Keratinocyte (primary cell): ENCODE measurements at regions not wholly inside any gene's neighbourhood (a gene's known extent, or its start where the extent isn't known, plus 50 kb on each side); places are given as distances from the start of the nearest gene placed in this dataset.

ENCODE experiments used
- DNase-seq: peaks from one replicate; pipeline ENCODE4 v3.0.0-alpha.2; 2011; ENCODE audit warnings: low read depth, missing footprints, low spot score
- FAIRE-seq: peaks from 2 replicates; lab custom pipeline; 2011; peaks lifted over from hg19 to GRCh38; lab: Jason Lieb, UNC
- H2AFZ ChIP-seq: 2 replicates; pipeline ENCODE4 v1.6.0; 2012; ENCODE audit warnings: low read length, control low read depth, inconsistent platforms; ENCODE audit not compliant: control insufficient read depth
- H3K27ac ChIP-seq: 2 replicates; pipeline ENCODE4 v1.5.1; 2011; ENCODE audit warnings: low read length; ENCODE audit not compliant: control insufficient read depth, insufficient read depth
- H3K27me3 ChIP-seq: 3 replicates; pipeline ENCODE4 v1.6.0; 2011; ENCODE audit warnings: low read length; ENCODE audit not compliant: control insufficient read depth, insufficient read depth; ENCODE audit errors: extremely low read depth
- H3K36me3 ChIP-seq, 2 experiments: 2 replicates in 1 of 2; 3 replicates in 1 of 2; pipeline ENCODE4 v1.5.1; 2011; ENCODE audit warnings: low read length in 2 of 2, mild to moderate bottlenecking in 1 of 2; ENCODE audit not compliant: control insufficient read depth in 2 of 2, insufficient read depth in 2 of 2; ENCODE audit errors: extremely low read depth in 1 of 2
- H3K4me1 ChIP-seq: 3 replicates; pipeline ENCODE4 v1.5.1; 2011; ENCODE audit warnings: low read length; ENCODE audit not compliant: control insufficient read depth, insufficient read depth; ENCODE audit errors: extremely low read depth
- H3K4me2 ChIP-seq: 3 replicates; pipeline ENCODE4 v1.6.0; 2011; ENCODE audit warnings: low read depth, low read length; ENCODE audit not compliant: control insufficient read depth, insufficient read depth; ENCODE audit errors: extremely low read depth
- H3K4me3 ChIP-seq, 3 experiments: fragments of 200-600 bp in 1 of 3; sonication (generic) in 1 of 3; 2 replicates in 2 of 3; 3 replicates in 1 of 3; pipeline ENCODE4 v1.5.1; 2011 to 2016; ENCODE audit warnings: low read length in 3 of 3, mild to moderate bottlenecking in 3 of 3, control low read depth in 2 of 3, inconsistent platforms in 1 of 3, low read depth in 1 of 3, mixed read lengths in 1 of 3, mixed run types in 1 of 3, moderate library complexity in 1 of 3; ENCODE audit not compliant: control insufficient read depth in 2 of 3, insufficient read depth in 2 of 3; ENCODE audit errors: extremely low read depth in 1 of 3
- H3K79me2 ChIP-seq: 2 replicates; pipeline ENCODE4 v1.6.0; 2012; ENCODE audit warnings: low read length; ENCODE audit not compliant: control insufficient read depth, insufficient read depth
- H3K9ac ChIP-seq: 3 replicates; pipeline ENCODE4 v1.6.0; 2011; ENCODE audit warnings: low read length; ENCODE audit not compliant: control insufficient read depth, insufficient read depth; ENCODE audit errors: extremely low read depth
- H3K9me1 ChIP-seq: 3 replicates; pipeline ENCODE4 v1.6.0; 2011; ENCODE audit warnings: low read length; ENCODE audit not compliant: control insufficient read depth, insufficient read depth; ENCODE audit errors: extremely low read depth
- H3K9me3 ChIP-seq: 2 replicates; pipeline ENCODE4 v1.5.1; 2012; ENCODE audit warnings: low read depth, low read length; ENCODE audit not compliant: control insufficient read depth
- H4K20me1 ChIP-seq: 3 replicates; pipeline ENCODE4 v1.6.0; 2011; ENCODE audit warnings: low read length; ENCODE audit not compliant: control insufficient read depth, insufficient read depth; ENCODE audit errors: extremely low read depth
- EZH2 ChIP-seq: IDR thresholded peaks from one replicate; pipeline ENCODE4 v1.6.1; 2012; ENCODE audit warnings: inconsistent platforms, mild to moderate bottlenecking, low read length, moderate library complexity
- dilution Hi-C: fragments of 300-500 bp; cut with MboI; formaldehyde crosslinking; loops from one replicate; pipeline ENCODE4 v1.7.0; 2020; ENCODE audit warnings: low sequenced_read_pairs; ENCODE audit not compliant: extremely low pct_ligation_motif_present
- TF ChIP-seq, protein P1 (sequence below), 3 experiments: IDR thresholded peaks in 1 of 3; conservative IDR thresholded peaks in 1 of 3; optimal IDR thresholded peaks in 1 of 3; 2 replicates in 2 of 3; 3 replicates in 1 of 3; pipeline versions ENCODE3 to v1.5.1; 2011; ENCODE audit warnings: low read length in 3 of 3, mild to moderate bottlenecking in 3 of 3, moderate library complexity in 2 of 3, control low read depth in 1 of 3, inconsistent platforms in 1 of 3; ENCODE audit not compliant: insufficient read depth in 2 of 3; ENCODE audit errors: extremely low read depth in 1 of 3

DNA sequence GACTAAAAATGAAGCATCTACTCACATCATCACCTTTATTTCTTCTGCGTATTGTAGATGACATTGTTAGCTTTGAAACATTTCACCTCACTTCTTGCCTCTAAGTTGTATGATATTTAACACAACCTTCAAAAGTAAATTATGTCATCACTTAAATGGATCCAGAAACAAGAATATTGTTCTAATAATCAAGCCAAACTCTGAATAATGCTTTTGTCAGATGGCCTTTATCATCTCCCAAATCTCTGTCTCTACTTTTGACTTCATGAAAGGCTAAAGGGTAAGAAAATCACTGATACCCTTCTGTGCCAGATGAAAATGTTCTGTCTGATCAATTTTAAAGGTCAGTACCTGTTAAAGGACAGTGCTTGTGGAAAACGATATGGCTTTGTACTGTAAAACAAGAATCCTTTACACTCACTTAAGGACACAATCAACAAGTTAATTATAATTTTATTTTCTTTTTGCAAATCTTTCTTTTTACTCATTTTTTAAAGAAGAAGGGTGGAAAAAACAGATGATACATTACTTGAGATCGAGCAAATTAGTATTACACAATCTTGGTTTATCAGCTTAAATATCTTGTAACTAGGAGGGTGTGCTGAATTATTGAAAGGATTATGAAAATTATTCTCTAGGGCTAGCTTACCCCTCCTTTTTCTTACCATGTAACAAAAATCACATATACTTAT is 309.4 kb upstream of the IGFBP3 start:
- H2AFZ ChIP-seq: no peak overlapping the region
- H3K4me3 ChIP-seq: no peak overlapping the region
- FAIRE-seq (no peak), DNase-seq (no peak)
- no peak overlapping the region for H3K9ac ChIP-seq
- H3K9me1 ChIP-seq: no peaks in the 10 kb centered on the region
- H3K79me2 ChIP-seq: no peaks in the 10 kb centered on the region
- no peaks in the 10 kb centered on the region for H4K20me1 ChIP-seq
- peaks cover 5% of the 10 kb centered on the region for H3K4me1 ChIP-seq
- H3K36me3 ChIP-seq: no peaks in the 10 kb centered on the region
- H3K9me3 ChIP-seq: no peaks in the 10 kb centered on the region
- no peaks in the 10 kb centered on the region for H3K27me3 ChIP-seq
- H3K4me2 ChIP-seq: no peak overlapping the region
- no peak for TF ChIP-seq EZH2
- TF ChIP-seq, protein P1, sequence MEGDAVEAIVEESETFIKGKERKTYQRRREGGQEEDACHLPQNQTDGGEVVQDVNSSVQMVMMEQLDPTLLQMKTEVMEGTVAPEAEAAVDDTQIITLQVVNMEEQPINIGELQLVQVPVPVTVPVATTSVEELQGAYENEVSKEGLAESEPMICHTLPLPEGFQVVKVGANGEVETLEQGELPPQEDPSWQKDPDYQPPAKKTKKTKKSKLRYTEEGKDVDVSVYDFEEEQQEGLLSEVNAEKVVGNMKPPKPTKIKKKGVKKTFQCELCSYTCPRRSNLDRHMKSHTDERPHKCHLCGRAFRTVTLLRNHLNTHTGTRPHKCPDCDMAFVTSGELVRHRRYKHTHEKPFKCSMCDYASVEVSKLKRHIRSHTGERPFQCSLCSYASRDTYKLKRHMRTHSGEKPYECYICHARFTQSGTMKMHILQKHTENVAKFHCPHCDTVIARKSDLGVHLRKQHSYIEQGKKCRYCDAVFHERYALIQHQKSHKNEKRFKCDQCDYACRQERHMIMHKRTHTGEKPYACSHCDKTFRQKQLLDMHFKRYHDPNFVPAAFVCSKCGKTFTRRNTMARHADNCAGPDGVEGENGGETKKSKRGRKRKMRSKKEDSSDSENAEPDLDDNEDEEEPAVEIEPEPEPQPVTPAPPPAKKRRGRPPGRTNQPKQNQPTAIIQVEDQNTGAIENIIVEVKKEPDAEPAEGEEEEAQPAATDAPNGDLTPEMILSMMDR (optimal IDR thresholded peaks at IDR 0.05 in 1 of 3, IDR thresholded peaks at IDR 0.05 in 1 of 3, conservative IDR thresholded peaks at IDR 0.05 in 1 of 3; ENCODE audit: extremely low read depth in 1 of 3, insufficient read depth in 2 of 3, low read length in 3 of 3): no peak
- H3K27ac ChIP-seq: no peak overlapping the region
- dilution Hi-C loops: no loop called here

DNA sequence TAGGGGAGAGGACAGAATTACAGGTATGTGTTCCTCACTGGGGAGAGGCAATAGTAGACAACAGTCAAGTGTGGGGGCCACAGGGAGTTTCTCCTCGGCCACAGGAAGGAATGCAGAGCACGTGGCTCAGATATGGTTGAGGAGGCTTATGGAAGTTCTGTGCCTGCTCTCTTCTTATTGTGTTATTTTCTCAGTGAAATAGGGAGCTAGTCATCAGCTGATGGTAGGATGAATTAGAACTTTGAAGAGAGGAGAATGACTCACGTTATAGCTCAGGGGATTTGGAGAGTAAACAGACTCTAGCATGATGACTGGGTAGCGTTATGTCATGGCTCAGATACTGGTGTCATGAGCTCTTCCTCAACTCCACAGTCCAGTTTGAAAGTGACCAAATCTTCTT is 308.3 kb upstream of the IGFBP3 start:
- H2AFZ ChIP-seq: no peak overlapping the region
- H3K27me3 ChIP-seq: no peaks in the 10 kb centered on the region
- H3K4me2 ChIP-seq: peak overlapping the region; percentile 17
- peak overlapping the region; percentile 33 for H3K27ac ChIP-seq
- TF ChIP-seq, protein P1 (optimal IDR thresholded peaks at IDR 0.05 in 1 of 3, IDR thresholded peaks at IDR 0.05 in 1 of 3, conservative IDR thresholded peaks at IDR 0.05 in 1 of 3; ENCODE audit: extremely low read depth in 1 of 3, insufficient read depth in 2 of 3, low read length in 3 of 3): no peak
- TF ChIP-seq EZH2: no peak
- H3K36me3 ChIP-seq: no peaks in the 10 kb centered on the region
- H3K9ac ChIP-seq: no peak overlapping the region
- no peak overlapping the region for H3K4me3 ChIP-seq
- DNase-seq: no peak
- no peaks in the 10 kb centered on the region for H3K79me2 ChIP-seq
- dilution Hi-C loops: no loop called here
- no peaks in the 10 kb centered on the region for H4K20me1 ChIP-seq
- no peaks in the 10 kb centered on the region for H3K9me1 ChIP-seq
- H3K4me1 ChIP-seq: peaks cover 5% of the 10 kb centered on the region
- FAIRE-seq: peak; percentile 74
- no peaks in the 10 kb centered on the region for H3K9me3 ChIP-seq
